Panc1 (cell line): ENCODE measurements at regions not wholly inside any gene's neighbourhood (a gene's known extent, or its start where the extent isn't known, plus 50 kb on each side); places are given as distances from the start of the nearest gene placed in this dataset.

Experiments used
- POLR2AphosphoS5 ChIP-seq: IDR thresholded peaks from 2 replicates; pipeline ENCODE4 v1.6.1; 2012; ENCODE audit warnings: mild to moderate bottlenecking, low read depth, low read length, moderate library complexity
- TF ChIP-seq, protein P1 (sequence below): fragments of 450-650 bp; IDR thresholded peaks from 2 replicates; pipeline ENCODE4 v1.5.1; 2017; ENCODE audit warnings: mild to moderate bottlenecking

GRCh38 chr4:54550395-54551171 is 107.2 kb upstream of the KIT start:
- TF ChIP-seq, protein P1, sequence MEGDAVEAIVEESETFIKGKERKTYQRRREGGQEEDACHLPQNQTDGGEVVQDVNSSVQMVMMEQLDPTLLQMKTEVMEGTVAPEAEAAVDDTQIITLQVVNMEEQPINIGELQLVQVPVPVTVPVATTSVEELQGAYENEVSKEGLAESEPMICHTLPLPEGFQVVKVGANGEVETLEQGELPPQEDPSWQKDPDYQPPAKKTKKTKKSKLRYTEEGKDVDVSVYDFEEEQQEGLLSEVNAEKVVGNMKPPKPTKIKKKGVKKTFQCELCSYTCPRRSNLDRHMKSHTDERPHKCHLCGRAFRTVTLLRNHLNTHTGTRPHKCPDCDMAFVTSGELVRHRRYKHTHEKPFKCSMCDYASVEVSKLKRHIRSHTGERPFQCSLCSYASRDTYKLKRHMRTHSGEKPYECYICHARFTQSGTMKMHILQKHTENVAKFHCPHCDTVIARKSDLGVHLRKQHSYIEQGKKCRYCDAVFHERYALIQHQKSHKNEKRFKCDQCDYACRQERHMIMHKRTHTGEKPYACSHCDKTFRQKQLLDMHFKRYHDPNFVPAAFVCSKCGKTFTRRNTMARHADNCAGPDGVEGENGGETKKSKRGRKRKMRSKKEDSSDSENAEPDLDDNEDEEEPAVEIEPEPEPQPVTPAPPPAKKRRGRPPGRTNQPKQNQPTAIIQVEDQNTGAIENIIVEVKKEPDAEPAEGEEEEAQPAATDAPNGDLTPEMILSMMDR = no peak
- no peak for TF ChIP-seq POLR2AphosphoS5
